Lower lobe of right lung (tissue), 2 donors: ENCODE measurements at regions not wholly inside any gene's neighbourhood (a gene's known extent, or its start where the extent isn't known, plus 50 kb on each side); places are given as distances from the start of the nearest gene placed in this dataset.

Experiments used
- ATAC-seq, 2 donors: fragments of 200-7000 bp; cut with Tn5 transposase; one replicate each; pipeline ENCODE4 v1.9.1; 2020 to 2022; ENCODE audit warnings: mild to moderate bottlenecking in 2 of 2, moderate library complexity in 2 of 2
- DNase-seq: peaks from one replicate; pipeline ENCODE4 v3.0.0-alpha.2; 2020
- H3K27ac ChIP-seq: fragments of 200-600 bp; one replicate; pipeline ENCODE4 v1.8.0; 2022
- H3K27me3 ChIP-seq: fragments of 200-600 bp; one replicate; pipeline ENCODE4 v1.8.0; 2022; ENCODE audit warnings: low read depth
- H3K36me3 ChIP-seq: fragments of 200-600 bp; one replicate; pipeline ENCODE4 v1.8.0; 2022; ENCODE audit warnings: mild to moderate bottlenecking
- H3K4me1 ChIP-seq: fragments of 200-600 bp; one replicate; pipeline ENCODE4 v1.8.0; 2022
- H3K4me3 ChIP-seq: fragments of 200-600 bp; one replicate; pipeline ENCODE4 v1.8.0; 2022; ENCODE audit warnings: mild to moderate bottlenecking
- H3K9me3 ChIP-seq: fragments of 200-600 bp; one replicate; pipeline ENCODE4 v1.8.0; 2022
- CTCF ChIP-seq: fragments of 200-600 bp; IDR thresholded peaks from one replicate; pipeline ENCODE4 v1.8.0; 2022; ENCODE audit warnings: antibody characterized with exemption, mild to moderate bottlenecking
- intact Hi-C: fragments of 100-400 bp; cut with DNase I; formaldehyde crosslinking; loops from one replicate; pipeline ENCODE4 v1.11.0; 2022
- donor health status: DM: no; HTN: yes; CAD: no; lungs with severe emphysema.

DNA sequence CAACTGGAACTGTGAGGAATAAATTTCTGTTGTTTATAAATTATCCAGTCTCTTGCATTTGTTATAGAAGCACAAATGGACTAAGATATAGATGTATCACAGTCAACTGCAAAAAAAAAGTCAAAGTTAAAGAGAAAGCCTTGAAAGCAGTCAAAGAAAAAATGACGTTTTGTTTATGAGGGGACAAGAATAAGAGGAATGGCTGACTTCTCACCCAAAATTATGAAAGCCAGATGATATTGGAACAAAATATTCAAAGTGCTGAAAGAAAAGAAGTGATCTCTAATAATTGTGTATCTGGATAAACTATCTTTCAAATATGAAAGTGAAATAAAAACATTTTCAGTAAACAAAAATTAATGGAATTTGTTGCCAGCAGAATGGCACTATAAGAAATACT lies 171.8 kb upstream of the IGF1R start:
- no peak for TF ChIP-seq CTCF

GRCh38 chr15:98480844-98481243 lies 167.5 kb upstream of the IGF1R start:
- Histone ChIP-seq H3K36me3 (no peaks in the 10 kb centered on the region), H3K4me3 (no peak overlapping the region), H3K27me3 (no peaks in the 10 kb centered on the region), H3K9me3 (peaks cover 12% of the 10 kb centered on the region), H3K27ac (no peak overlapping the region), H3K4me1 (no peaks in the 10 kb centered on the region)
- no peak for ATAC-seq
- TF ChIP-seq CTCF = no peak
- DNase-seq = no peak
- intact Hi-C loops = no loop called here

More for the DNA sequence above, 171.8 kb upstream of the IGF1R start:
- H3K27me3 ChIP-seq = no peaks in the 10 kb centered on the region
- ATAC-seq (no peak), DNase-seq (no peak)
- peaks cover 22% of the 10 kb centered on the region for H3K9me3 ChIP-seq
- intact Hi-C loops = no loop called here
- H3K27ac ChIP-seq = no peak overlapping the region
- H3K4me3 ChIP-seq = no peak overlapping the region
- H3K36me3 ChIP-seq = no peaks in the 10 kb centered on the region
- no peaks in the 10 kb centered on the region for H3K4me1 ChIP-seq

DNA sequence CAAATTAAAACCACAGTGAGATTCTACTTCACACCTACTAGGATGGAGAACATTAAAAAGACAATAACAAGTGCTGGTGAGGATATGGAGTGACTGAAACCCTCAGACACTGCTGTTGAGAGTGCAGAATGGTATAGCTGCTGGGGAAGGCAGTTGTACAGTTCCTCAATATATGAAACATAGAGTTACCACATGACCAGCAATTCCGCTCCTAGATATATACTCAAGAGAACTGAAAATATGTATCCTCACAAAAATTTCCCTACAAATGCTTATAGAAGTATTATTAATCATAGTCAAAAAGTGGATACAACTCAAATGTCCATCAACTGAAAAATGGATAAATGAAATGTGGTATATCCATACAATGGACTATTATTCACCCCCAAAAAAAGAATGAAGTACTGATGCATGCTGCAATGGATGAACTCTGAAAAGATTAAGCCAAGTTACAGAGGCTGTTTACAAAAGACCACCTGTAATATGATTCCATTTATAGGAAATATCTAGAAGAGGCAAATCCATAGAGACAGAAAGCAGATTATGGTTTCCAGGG lies 164.7 kb upstream of the IGF1R start:
- DNase-seq (no peak), ATAC-seq (no peak)
- Histone ChIP-seq H3K27me3 (no peaks in the 10 kb centered on the region), H3K36me3 (no peaks in the 10 kb centered on the region), H3K27ac (no peak overlapping the region), H3K9me3 (no peaks in the 10 kb centered on the region), H3K4me1 (no peaks in the 10 kb centered on the region), H3K4me3 (no peak overlapping the region)
- intact Hi-C loops = no loop called here
- no peak for TF ChIP-seq CTCF

GRCh38 chr15:98484914-98485313 lies 163.4 kb upstream of the IGF1R start:
- DNase-seq = no peak
- no peaks in the 10 kb centered on the region for H3K9me3 ChIP-seq
- H3K27me3 ChIP-seq = no peaks in the 10 kb centered on the region
- H3K27ac ChIP-seq = no peak overlapping the region
- no peak for ATAC-seq
- intact Hi-C loops = no loop called here
- TF ChIP-seq CTCF = no peak
- no peak overlapping the region for H3K4me3 ChIP-seq
- H3K4me1 ChIP-seq = no peaks in the 10 kb centered on the region
- H3K36me3 ChIP-seq = no peaks in the 10 kb centered on the region

DNA sequence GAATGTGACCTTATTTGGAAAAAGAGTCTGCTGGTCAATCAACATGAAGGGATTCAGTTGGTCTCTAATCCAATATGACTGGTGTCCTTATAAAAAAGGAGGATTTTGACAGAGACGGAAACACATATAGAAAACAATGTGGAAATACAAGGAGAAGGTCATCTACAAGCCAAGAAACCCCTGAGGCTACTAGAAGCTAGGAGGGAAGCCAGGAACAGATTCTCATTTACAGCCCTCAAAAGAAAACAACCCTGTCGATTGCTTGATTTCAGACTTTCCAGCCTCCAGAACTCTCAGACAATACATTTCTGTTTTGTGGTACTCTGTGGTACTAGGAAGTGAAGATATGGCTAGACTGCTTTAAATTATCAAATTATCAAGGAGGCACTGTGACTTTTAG lies 162.9 kb upstream of the IGF1R start:
- ATAC-seq (no peak), DNase-seq (no peak)
- Histone ChIP-seq H3K4me3 (no peak overlapping the region), H3K27ac (no peak overlapping the region), H3K9me3 (no peaks in the 10 kb centered on the region), H3K4me1 (no peaks in the 10 kb centered on the region), H3K27me3 (no peaks in the 10 kb centered on the region), H3K36me3 (no peaks in the 10 kb centered on the region)
- intact Hi-C loops = no loop called here
- no peak for TF ChIP-seq CTCF
